Ishikawa (cell line): ENCODE measurements at regions not wholly inside any gene's neighbourhood (a gene's known extent, or its start where the extent isn't known, plus 50 kb on each side); places are given as distances from the start of the nearest gene placed in this dataset.
A peak's percentile ranks its signal among the peaks of the same experiment; 100 is the strongest.

Experiments
- CEBPB ChIP-seq: IDR thresholded peaks from 2 replicates; pipeline ENCODE4 v1.6.1; 2012
- CREB1 ChIP-seq: IDR thresholded peaks from 2 replicates; pipeline ENCODE4 v1.6.1; 2012; ENCODE audit warnings: low read depth
- EGR1 ChIP-seq: IDR thresholded peaks from 2 replicates; pipeline ENCODE4 v1.6.1; 2012
- EP300 ChIP-seq: IDR thresholded peaks from 2 replicates; pipeline ENCODE4 v1.6.1; 2012; ENCODE audit warnings: borderline replicate concordance
- FOXM1 ChIP-seq: IDR thresholded peaks from 2 replicates; pipeline ENCODE4 v1.6.1; 2012; ENCODE audit warnings: low read depth, borderline replicate concordance
- NFIC ChIP-seq: IDR thresholded peaks from 2 replicates; pipeline ENCODE4 v1.6.1; 2012
- RAD21 ChIP-seq: IDR thresholded peaks from 2 replicates; pipeline ENCODE4 v1.6.1; 2012; ENCODE audit warnings: low read depth
- TAF1 ChIP-seq: IDR thresholded peaks from 2 replicates; pipeline ENCODE4 v1.6.1; 2012; ENCODE audit warnings: low read depth, mild to moderate bottlenecking
- TCF12 ChIP-seq: IDR thresholded peaks from 2 replicates; pipeline ENCODE4 v1.6.1; 2012; ENCODE audit warnings: low read depth
- TEAD4 ChIP-seq: IDR thresholded peaks from 2 replicates; pipeline ENCODE4 v1.6.1; 2012
- YY1 ChIP-seq: IDR thresholded peaks from 2 replicates; pipeline ENCODE4 v1.6.1; 2012; ENCODE audit warnings: low read depth
- ZBTB7A ChIP-seq: IDR thresholded peaks from 2 replicates; pipeline ENCODE4 v1.6.1; 2012; ENCODE audit warnings: low read depth
- TF ChIP-seq, protein P1 (sequence below): IDR thresholded peaks from 2 replicates; pipeline ENCODE4 v1.6.1; 2012; ENCODE audit warnings: low read depth, mild to moderate bottlenecking
- TF ChIP-seq, protein P2 (sequence below): IDR thresholded peaks from 2 replicates; pipeline ENCODE4 v1.6.1; 2012
- TF ChIP-seq, protein P3 (sequence below): IDR thresholded peaks from 2 replicates; pipeline ENCODE4 v1.6.1; 2012

DNA sequence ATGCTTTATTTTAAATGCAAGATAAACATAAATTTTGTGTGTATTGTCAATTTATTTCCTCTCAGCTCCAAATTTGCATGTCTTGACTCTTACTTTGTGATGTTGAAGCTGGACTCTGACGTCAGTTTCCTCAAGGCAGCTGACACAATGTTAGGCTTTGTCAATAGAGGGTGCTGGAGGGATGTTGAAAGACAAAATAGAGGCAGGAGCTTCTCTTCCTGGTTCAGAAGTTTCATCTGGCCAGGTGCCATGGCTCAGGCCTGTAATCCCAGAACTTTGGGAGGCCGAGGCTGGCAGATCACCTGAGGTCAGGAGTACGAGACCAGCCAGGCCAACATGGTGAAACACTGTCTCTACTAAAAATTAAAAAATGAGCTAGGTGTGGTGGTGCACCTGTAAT is 408.6 kb downstream of the GBE1 start:
- TF ChIP-seq, protein P1, sequence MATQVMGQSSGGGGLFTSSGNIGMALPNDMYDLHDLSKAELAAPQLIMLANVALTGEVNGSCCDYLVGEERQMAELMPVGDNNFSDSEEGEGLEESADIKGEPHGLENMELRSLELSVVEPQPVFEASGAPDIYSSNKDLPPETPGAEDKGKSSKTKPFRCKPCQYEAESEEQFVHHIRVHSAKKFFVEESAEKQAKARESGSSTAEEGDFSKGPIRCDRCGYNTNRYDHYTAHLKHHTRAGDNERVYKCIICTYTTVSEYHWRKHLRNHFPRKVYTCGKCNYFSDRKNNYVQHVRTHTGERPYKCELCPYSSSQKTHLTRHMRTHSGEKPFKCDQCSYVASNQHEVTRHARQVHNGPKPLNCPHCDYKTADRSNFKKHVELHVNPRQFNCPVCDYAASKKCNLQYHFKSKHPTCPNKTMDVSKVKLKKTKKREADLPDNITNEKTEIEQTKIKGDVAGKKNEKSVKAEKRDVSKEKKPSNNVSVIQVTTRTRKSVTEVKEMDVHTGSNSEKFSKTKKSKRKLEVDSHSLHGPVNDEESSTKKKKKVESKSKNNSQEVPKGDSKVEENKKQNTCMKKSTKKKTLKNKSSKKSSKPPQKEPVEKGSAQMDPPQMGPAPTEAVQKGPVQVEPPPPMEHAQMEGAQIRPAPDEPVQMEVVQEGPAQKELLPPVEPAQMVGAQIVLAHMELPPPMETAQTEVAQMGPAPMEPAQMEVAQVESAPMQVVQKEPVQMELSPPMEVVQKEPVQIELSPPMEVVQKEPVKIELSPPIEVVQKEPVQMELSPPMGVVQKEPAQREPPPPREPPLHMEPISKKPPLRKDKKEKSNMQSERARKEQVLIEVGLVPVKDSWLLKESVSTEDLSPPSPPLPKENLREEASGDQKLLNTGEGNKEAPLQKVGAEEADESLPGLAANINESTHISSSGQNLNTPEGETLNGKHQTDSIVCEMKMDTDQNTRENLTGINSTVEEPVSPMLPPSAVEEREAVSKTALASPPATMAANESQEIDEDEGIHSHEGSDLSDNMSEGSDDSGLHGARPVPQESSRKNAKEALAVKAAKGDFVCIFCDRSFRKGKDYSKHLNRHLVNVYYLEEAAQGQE = no peak
- peak; percentile 39 for TF ChIP-seq RAD21

DNA sequence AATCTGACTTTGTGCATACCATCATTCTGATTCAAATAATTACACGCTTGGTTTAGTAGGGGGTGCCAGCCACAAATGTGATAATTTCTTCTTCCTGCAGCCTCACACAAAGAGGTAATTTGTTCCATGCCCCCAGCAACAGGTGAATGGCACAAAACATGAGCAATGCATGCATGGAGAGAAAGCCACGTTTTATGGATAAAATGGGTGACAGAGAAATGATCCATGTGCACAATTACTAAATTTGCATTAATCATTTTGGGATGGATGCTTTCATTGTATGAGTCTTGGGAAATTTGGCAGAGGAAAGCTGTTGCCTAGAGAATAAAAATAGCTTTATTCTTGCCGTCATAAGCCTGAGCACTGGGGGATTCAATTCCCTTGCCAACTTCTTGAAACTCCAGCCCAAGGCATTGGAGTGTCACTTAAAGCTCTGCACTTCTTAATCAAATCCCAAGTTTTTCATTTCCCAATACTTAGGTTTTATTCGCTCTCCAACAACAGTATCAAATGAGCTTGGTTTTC is 411.6 kb downstream of the GBE1 start:
- TF ChIP-seq YY1 = no peak
- TF ChIP-seq, protein P1 = no peak
- no peak for TF ChIP-seq CREB1
- no peak for TF ChIP-seq TCF12
- TF ChIP-seq, protein P2, sequence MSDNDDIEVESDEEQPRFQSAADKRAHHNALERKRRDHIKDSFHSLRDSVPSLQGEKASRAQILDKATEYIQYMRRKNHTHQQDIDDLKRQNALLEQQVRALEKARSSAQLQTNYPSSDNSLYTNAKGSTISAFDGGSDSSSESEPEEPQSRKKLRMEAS = no peak
- no peak for TF ChIP-seq EP300
- TF ChIP-seq, protein P3, sequence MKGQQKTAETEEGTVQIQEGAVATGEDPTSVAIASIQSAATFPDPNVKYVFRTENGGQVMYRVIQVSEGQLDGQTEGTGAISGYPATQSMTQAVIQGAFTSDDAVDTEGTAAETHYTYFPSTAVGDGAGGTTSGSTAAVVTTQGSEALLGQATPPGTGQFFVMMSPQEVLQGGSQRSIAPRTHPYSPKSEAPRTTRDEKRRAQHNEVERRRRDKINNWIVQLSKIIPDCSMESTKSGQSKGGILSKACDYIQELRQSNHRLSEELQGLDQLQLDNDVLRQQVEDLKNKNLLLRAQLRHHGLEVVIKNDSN = no peak
- no peak for TF ChIP-seq RAD21
- TF ChIP-seq FOXM1 = no peak
- TF ChIP-seq TAF1 = no peak
- TF ChIP-seq TEAD4 = no peak

DNA sequence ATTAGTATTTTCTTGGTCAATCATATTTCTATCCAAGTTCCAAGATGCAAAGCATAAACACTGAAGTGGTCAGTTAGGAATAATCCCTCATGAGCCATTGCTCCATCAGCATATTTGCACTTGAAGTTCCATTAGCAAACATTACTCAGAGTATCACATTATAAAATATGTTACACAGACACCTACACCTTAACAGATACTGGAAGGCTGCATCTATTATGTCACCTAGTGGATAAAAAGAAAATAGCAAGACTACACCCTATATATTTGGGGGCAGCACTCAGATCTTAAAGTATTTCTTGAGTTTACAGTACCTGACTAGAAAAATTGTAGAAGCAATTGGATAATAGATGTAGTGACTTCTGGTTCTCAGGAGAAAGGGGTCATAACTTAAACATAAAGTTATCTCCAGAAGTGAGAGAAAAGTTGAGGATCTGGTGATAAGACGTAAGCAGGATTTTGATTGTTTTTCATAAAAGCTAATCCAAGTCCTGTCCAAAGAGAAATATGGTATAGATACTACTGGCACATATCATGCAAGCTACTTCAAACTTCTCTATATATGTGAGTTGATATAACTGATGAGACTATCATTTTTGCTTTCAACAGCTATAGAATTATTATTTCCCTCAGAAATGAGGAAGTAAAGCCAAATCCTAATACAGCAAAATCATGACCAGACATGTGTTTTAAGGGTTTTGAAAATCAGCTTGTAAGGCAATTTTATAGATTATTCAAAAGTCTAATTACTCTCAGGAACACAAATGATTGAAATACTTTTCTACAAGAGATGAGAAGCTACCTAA is 422.2 kb downstream of the GBE1 start:
- peak; percentile 65 for TF ChIP-seq RAD21
- no peak for TF ChIP-seq ZBTB7A

DNA sequence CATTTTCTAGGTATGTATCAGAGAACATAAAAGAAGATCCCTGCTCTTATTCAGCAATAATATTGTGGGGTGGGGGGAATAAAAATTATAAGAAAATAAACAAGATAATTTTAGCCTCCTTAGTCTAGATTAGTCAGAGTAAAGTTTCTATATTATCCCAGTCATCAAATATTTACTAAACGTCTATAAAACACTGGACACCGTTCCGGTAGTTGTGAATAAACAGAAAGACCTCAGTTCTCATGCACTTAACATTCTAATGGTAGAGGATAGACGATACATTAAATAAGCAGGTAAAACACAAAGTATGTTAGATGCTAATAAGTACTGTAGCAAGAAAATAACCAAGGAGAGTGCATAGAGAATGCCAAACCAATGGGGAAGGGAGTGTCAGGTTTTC is 425.0 kb downstream of the GBE1 start:
- TF ChIP-seq EP300 (no peak), TCF12 (no peak), YY1 (no peak), FOXM1 (no peak), NFIC (no peak), ZBTB7A (no peak), CEBPB (no peak), RAD21 (no peak), TAF1 (no peak), TEAD4 (no peak), EGR1 (no peak), CREB1 (no peak)
- TF ChIP-seq, protein P3 = no peak
- TF ChIP-seq, protein P1 = no peak
- TF ChIP-seq, protein P2 = no peak

DNA sequence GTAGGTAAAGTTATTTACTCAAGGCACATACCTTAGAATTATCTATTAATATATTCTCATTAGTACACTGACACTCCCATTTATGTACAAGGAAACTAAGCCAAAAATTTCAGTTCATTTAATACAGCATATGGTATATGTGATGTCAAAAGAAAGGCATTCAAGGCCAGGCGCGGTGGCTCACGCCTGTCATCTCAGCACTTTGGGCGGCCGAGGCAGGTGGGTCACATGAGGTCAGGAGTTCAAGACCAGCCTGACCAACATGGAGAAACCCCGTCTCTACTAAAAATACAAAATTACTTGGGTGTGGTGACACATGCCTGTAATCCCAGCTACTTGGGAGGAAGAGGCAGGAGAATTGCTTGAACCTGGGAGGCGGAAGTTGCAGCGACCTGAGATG is 435.2 kb downstream of the GBE1 start:
- TF ChIP-seq EP300 (no peak), EGR1 (no peak), TAF1 (no peak), NFIC (no peak), TCF12 (no peak), FOXM1 (no peak), CREB1 (no peak), RAD21 (no peak), ZBTB7A (no peak), CEBPB (no peak)
- TF ChIP-seq, protein P2 = no peak
